ENCODE measurements at regions not wholly inside any gene's neighbourhood (a gene's known extent, or its start where the extent isn't known, plus 50 kb on each side); places are given as distances from the start of the nearest gene placed in this dataset.
"Not testable (repeated sequence)": the region's sequence is repeated elsewhere in the genome, so short reads cannot be mapped to it uniquely, and the experiment has no call there.

DNA sequence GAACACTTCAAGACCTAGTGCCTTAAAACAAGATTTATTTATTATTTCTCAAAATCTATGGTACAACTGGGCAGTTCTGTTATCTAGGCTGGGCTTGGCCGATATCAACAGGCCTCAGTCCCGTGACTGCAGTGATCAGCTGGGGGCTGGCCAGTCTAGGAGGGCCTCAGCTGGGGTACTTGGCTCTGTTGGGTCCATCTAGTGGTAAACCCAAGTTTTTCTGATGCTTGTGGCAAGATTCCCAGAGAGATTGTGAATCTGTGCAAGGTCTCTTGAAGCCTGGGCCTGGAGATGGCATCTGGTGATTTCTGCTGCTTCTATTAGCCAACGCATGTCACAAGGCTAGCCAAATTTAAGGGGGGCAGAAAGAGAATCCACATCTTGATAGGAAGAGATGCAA is 482.4 kb upstream of the SGO1 start:
- DNase-seq (ENCODE audit: low read depth), result no peak
- H3K36me3 ChIP-seq (ENCODE audit: control insufficient read depth, insufficient read depth, low read length, severe bottlenecking), result no peaks in the 10 kb centered on the region

DNA sequence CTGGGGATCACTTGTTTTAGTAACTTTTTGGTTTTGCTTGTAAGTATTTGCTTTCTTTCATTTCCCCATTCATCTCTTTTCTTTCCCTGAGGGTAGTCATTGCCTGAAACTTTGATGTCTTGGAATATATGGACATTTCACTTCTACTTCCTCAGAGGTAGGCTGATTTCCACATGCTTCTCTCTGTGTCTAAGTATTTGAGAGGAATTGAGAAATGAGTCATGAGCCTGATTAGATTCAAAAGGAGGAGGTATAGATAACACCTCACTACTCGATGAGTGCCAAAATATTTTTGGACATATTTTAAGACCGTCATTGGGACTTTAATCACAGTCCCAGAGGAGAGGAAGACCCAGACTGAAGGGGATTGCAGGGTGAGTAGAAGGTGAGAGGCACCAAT is 480.1 kb upstream of the SGO1 start:
- DNase-seq (ENCODE audit: low read depth), result no peak
- Histone ChIP-seq H3K9me3 (ENCODE audit: control insufficient read depth, low read length) (no peaks in the 10 kb centered on the region), H3K36me3 (ENCODE audit: control insufficient read depth, insufficient read depth, low read length, severe bottlenecking) (no peaks in the 10 kb centered on the region), H3K4me1 (ENCODE audit: control insufficient read depth, insufficient read depth, low read length) (peaks cover 33% of the 10 kb centered on the region), H3K9ac (ENCODE audit: low read length) (no peak overlapping the region), H3K27me3 (replicated peaks; ENCODE audit: control insufficient read depth, insufficient read depth, low read length) (no peaks in the 10 kb centered on the region), H3K4me3 (ENCODE audit: low read length) (no peak overlapping the region)

More for the DNA sequence above, 482.4 kb upstream of the SGO1 start:
- Histone ChIP-seq H3K4me1 (ENCODE audit: control insufficient read depth, insufficient read depth, low read length) (peaks cover 33% of the 10 kb centered on the region), H3K27me3 (replicated peaks; ENCODE audit: control insufficient read depth, insufficient read depth, low read length) (no peaks in the 10 kb centered on the region), H3K4me3 (ENCODE audit: low read length) (no peak overlapping the region), H3K9me3 (ENCODE audit: control insufficient read depth, low read length) (no peaks in the 10 kb centered on the region), H3K9ac (ENCODE audit: low read length) (no peak overlapping the region)

- H3K9ac ChIP-seq (ENCODE audit: low read length), result no peak overlapping the region
- no peaks in the 10 kb centered on the region for H3K36me3 ChIP-seq (ENCODE audit: control insufficient read depth, insufficient read depth, low read length, severe bottlenecking)
- no peaks in the 10 kb centered on the region for H3K4me1 ChIP-seq (ENCODE audit: control insufficient read depth, insufficient read depth, low read length)
- DNase-seq (ENCODE audit: low read depth), result no peak
- H3K4me3 ChIP-seq (ENCODE audit: low read length), result no peak overlapping the region
- no peaks in the 10 kb centered on the region for H3K9me3 ChIP-seq (ENCODE audit: control insufficient read depth, low read length)
- H3K27me3 ChIP-seq (replicated peaks; ENCODE audit: control insufficient read depth, insufficient read depth, low read length), result no peaks in the 10 kb centered on the region
These were observed 472.5 kb upstream of the SGO1 start for GRCh38 chr3:20658491-20658890.

- Histone ChIP-seq H3K4me3 (ENCODE audit: low read length) (no peak overlapping the region), H3K9me3 (ENCODE audit: control insufficient read depth, low read length) (no peaks in the 10 kb centered on the region), H3K9ac (ENCODE audit: low read length) (no peak overlapping the region), H3K27me3 (replicated peaks; ENCODE audit: control insufficient read depth, insufficient read depth, low read length) (no peaks in the 10 kb centered on the region), H3K36me3 (ENCODE audit: control insufficient read depth, insufficient read depth, low read length, severe bottlenecking) (no peaks in the 10 kb centered on the region), H3K4me1 (ENCODE audit: control insufficient read depth, insufficient read depth, low read length) (no peaks in the 10 kb centered on the region)
- DNase-seq (ENCODE audit: low read depth), result no peak
These were observed 471.6 kb upstream of the SGO1 start for GRCh38 chr3:20657560-20657959.

DNA sequence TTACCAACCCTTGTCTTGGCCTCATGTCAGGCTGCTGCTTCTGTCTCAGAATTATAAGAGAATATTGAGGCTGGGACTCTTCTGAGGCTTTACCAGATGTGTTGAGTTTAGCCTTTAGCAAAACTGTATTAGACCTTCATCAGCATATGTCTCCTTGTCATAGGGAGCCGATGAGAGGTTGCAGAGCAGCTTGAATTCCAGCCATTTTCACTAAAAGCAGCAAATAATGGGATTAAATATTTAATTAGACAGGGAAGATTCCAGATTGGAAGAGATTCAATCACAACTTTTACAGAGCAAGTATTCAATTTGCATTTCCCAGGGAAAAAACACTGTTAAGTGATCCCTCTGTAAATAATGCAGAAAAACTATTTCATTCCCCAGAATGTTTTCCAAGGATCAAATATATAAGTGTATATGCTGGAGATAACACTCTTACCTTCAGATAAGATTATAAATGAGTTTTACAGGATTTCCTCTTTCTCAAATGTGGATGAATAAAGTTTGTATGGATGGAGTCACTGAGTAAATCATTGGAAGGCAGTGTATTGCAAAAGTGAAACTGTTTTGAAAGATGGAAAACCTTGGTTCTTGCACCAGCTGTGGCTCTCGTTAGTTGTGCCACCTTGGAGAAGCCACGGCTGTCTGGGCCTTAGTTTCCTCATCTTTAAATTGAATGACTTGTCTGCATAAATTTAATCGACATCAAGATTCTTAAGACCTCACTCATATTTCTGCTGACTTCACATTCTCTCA is 466.4 kb upstream of the SGO1 start:
- Histone ChIP-seq H3K4me3 (ENCODE audit: low read length) (no peak overlapping the region), H3K36me3 (ENCODE audit: control insufficient read depth, insufficient read depth, low read length, severe bottlenecking) (no peaks in the 10 kb centered on the region), H3K9ac (ENCODE audit: low read length) (no peak overlapping the region), H3K4me1 (ENCODE audit: control insufficient read depth, insufficient read depth, low read length) (peaks cover 11% of the 10 kb centered on the region), H3K9me3 (ENCODE audit: control insufficient read depth, low read length) (no peaks in the 10 kb centered on the region), H3K27me3 (replicated peaks; ENCODE audit: control insufficient read depth, insufficient read depth, low read length) (no peaks in the 10 kb centered on the region)
- DNase-seq (ENCODE audit: low read depth), result peak; percentile 42

- peak; percentile 37 for DNase-seq (ENCODE audit: low read depth)
- H3K9me3 ChIP-seq (ENCODE audit: control insufficient read depth, low read length), result no peaks in the 10 kb centered on the region
- peaks cover 11% of the 10 kb centered on the region for H3K4me1 ChIP-seq (ENCODE audit: control insufficient read depth, insufficient read depth, low read length)
- no peak overlapping the region for H3K4me3 ChIP-seq (ENCODE audit: low read length)
- H3K27me3 ChIP-seq (replicated peaks; ENCODE audit: control insufficient read depth, insufficient read depth, low read length), result no peaks in the 10 kb centered on the region
- no peak overlapping the region for H3K9ac ChIP-seq (ENCODE audit: low read length)
- H3K36me3 ChIP-seq (ENCODE audit: control insufficient read depth, insufficient read depth, low read length, severe bottlenecking), result no peaks in the 10 kb centered on the region
These were observed 462.9 kb upstream of the SGO1 start for GRCh38 chr3:20648921-20649381.

DNA sequence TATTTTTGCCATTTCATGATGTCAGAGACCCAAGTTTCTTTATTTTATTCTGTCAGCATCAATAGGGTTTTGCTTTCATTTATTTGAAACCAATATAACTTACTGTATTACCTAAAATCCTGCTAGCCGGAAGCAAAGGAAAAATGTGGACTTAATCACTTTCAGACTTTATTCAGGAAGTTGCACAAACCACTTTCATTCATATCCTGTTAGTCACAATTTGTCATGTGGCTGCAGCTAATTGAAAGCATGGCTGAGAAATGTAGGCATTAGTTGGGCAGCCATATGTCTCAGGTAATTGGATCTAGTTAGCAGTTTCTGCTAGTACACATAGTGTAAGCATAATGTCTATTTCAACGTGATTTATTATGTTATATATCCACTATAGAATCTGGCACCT is 462.3 kb upstream of the SGO1 start:
- Histone ChIP-seq H3K27me3 (replicated peaks; ENCODE audit: control insufficient read depth, insufficient read depth, low read length) (no peaks in the 10 kb centered on the region), H3K36me3 (ENCODE audit: control insufficient read depth, insufficient read depth, low read length, severe bottlenecking) (no peaks in the 10 kb centered on the region)
- DNase-seq (ENCODE audit: low read depth), result peak; percentile 88

DNA sequence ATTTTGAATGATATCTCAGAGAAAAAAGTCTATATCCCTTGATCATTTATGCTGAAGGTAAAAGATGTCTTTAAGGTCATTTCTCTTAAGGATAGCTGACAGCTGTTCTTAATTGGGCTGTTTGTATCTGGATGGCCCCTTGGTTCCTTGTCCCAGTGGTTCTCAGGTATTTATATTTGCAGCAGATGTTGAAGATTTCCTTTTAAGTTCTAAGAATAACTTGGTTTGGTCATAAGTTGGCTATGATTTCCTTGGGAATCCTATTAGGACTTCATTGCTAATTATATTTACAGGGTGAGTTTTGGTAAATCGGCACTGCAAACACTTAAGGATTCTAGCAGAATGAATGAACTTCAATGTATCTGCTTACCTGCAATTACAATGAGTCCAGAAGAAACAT is 460.4 kb upstream of the SGO1 start:
- Histone ChIP-seq H3K27me3 (replicated peaks; ENCODE audit: control insufficient read depth, insufficient read depth, low read length) (no peaks in the 10 kb centered on the region), H3K4me3 (ENCODE audit: low read length) (no peak overlapping the region), H3K36me3 (ENCODE audit: control insufficient read depth, insufficient read depth, low read length, severe bottlenecking) (no peaks in the 10 kb centered on the region), H3K9ac (ENCODE audit: low read length) (no peak overlapping the region), H3K4me1 (ENCODE audit: control insufficient read depth, insufficient read depth, low read length) (peaks cover 11% of the 10 kb centered on the region), H3K9me3 (ENCODE audit: control insufficient read depth, low read length) (no peaks in the 10 kb centered on the region)
- no peak for DNase-seq (ENCODE audit: low read depth)

More for the DNA sequence above, 462.3 kb upstream of the SGO1 start:
- Histone ChIP-seq H3K4me3 (ENCODE audit: low read length) (no peak overlapping the region), H3K9ac (ENCODE audit: low read length) (no peak overlapping the region), H3K9me3 (ENCODE audit: control insufficient read depth, low read length) (no peaks in the 10 kb centered on the region), H3K4me1 (ENCODE audit: control insufficient read depth, insufficient read depth, low read length) (peaks cover 11% of the 10 kb centered on the region)

DNA sequence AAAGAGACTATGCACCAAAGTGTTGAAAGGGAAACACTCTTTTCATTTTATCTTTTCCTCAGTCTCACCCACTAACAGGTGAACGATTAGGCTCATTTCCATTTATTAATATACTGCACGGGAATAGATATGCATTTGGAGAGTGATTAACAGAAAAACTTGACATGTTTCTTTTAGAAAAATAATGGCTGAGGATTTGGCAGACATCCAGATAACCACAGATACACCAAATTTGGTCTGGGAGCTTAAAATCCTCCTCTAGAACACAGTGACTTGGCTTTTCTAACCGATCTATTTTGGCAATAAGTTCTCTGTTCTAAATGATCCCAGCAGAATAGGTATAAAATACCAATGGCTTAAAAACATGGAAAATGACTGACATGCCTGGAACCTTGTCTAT is 459.3 kb upstream of the SGO1 start:
- Histone ChIP-seq H3K4me1 (ENCODE audit: control insufficient read depth, insufficient read depth, low read length) (peaks cover 11% of the 10 kb centered on the region), H3K36me3 (ENCODE audit: control insufficient read depth, insufficient read depth, low read length, severe bottlenecking) (no peaks in the 10 kb centered on the region), H3K9ac (ENCODE audit: low read length) (no peak overlapping the region), H3K4me3 (ENCODE audit: low read length) (no peak overlapping the region), H3K27me3 (replicated peaks; ENCODE audit: control insufficient read depth, insufficient read depth, low read length) (no peaks in the 10 kb centered on the region), H3K9me3 (ENCODE audit: control insufficient read depth, low read length) (no peaks in the 10 kb centered on the region)
- no peak for DNase-seq (ENCODE audit: low read depth)

GRCh38 chr3:20637729-20638128 is 451.7 kb upstream of the SGO1 start:
- Histone ChIP-seq H3K9me3 (ENCODE audit: control insufficient read depth, low read length) (no peaks in the 10 kb centered on the region), H3K9ac (ENCODE audit: low read length) (no peak overlapping the region), H3K4me1 (ENCODE audit: control insufficient read depth, insufficient read depth, low read length) (peaks cover 5% of the 10 kb centered on the region), H3K4me3 (ENCODE audit: low read length) (no peak overlapping the region), H3K36me3 (ENCODE audit: control insufficient read depth, insufficient read depth, low read length, severe bottlenecking) (no peaks in the 10 kb centered on the region), H3K27me3 (replicated peaks; ENCODE audit: control insufficient read depth, insufficient read depth, low read length) (no peaks in the 10 kb centered on the region)
- DNase-seq (ENCODE audit: low read depth), result peak; percentile 21

DNA sequence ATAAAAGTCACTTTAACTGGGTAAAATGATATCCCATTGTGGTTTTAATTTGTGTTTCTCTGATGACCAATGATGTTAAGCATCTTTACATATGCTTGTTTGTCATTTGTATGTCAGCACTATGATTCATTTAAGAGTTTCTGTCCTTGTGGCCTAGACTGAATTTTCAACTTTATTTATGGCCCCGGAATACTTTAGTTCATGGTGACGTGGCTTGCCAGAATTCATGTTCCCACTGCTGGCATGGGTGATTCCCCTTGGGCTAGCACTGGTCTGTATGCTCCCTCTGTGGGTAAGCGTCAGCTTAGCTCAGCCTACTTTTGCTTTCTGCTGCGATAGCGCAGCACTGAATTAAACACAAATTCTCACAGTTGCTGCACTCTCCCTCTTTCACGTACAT is 436.3 kb upstream of the SGO1 start:
- no peak overlapping the region for H3K4me3 ChIP-seq (ENCODE audit: low read length)
- peak; percentile 47 for DNase-seq (ENCODE audit: low read depth)

GRCh38 chr3:20618621-20619020 is 432.6 kb upstream of the SGO1 start:
- H3K9me3 ChIP-seq (ENCODE audit: control insufficient read depth, low read length), result peaks cover 25% of the 10 kb centered on the region
- H3K9ac ChIP-seq (ENCODE audit: low read length); DNase-seq (ENCODE audit: low read depth); H3K4me1 ChIP-seq (ENCODE audit: control insufficient read depth, insufficient read depth, low read length); H3K27me3 ChIP-seq (replicated peaks; ENCODE audit: control insufficient read depth, insufficient read depth, low read length); H3K4me3 ChIP-seq (ENCODE audit: low read length); H3K36me3 ChIP-seq (ENCODE audit: control insufficient read depth, insufficient read depth, low read length, severe bottlenecking): not testable (repeated sequence)

More for the DNA sequence above, 436.3 kb upstream of the SGO1 start:
- no peaks in the 10 kb centered on the region for H3K4me1 ChIP-seq (ENCODE audit: control insufficient read depth, insufficient read depth, low read length)
- no peak overlapping the region for H3K9ac ChIP-seq (ENCODE audit: low read length)
- no peaks in the 10 kb centered on the region for H3K36me3 ChIP-seq (ENCODE audit: control insufficient read depth, insufficient read depth, low read length, severe bottlenecking)
- no peaks in the 10 kb centered on the region for H3K27me3 ChIP-seq (replicated peaks; ENCODE audit: control insufficient read depth, insufficient read depth, low read length)
- H3K9me3 ChIP-seq (ENCODE audit: control insufficient read depth, low read length), result peaks cover 7% of the 10 kb centered on the region
